ENCODE measurements at regions not wholly inside any gene's neighbourhood (a gene's known extent, or its start where the extent isn't known, plus 50 kb on each side); places are given as distances from the start of the nearest gene placed in this dataset.
"Not testable (repeated sequence)": the region's sequence is repeated elsewhere in the genome, so short reads cannot be mapped to it uniquely, and the experiment has no call there.

DNA sequence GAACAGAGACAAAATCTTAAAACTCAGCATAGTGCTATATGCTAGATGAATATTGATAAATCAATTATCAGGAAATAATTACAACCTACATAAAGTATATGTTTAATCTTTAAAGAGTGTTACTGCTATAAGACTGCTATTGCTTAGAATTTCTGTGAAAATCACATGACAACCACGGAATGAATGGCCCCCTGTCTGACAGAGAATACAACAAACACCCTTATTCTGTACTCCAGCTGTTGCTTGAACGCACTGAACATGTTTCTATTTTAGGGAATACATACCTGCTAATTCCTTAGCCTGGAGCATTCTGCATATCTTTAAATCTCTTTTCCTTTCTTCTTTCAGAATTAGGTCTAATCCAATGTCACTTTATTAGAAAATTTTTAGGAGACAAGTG, 452.4 kb upstream of the PHF14 start:
- H3K9me3 ChIP-seq (ENCODE audit: control insufficient read depth in 4 of 4, insufficient read depth in 3 of 4, low read length in 3 of 4): peaks cover 0 to 5% (median 0%) of the 10 kb centered on the region in 4 donors
- H3K9ac ChIP-seq (ENCODE audit: insufficient read depth in 1 of 2, low read length in 2 of 2): no peak overlapping the region
- TF ChIP-seq, protein P1, sequence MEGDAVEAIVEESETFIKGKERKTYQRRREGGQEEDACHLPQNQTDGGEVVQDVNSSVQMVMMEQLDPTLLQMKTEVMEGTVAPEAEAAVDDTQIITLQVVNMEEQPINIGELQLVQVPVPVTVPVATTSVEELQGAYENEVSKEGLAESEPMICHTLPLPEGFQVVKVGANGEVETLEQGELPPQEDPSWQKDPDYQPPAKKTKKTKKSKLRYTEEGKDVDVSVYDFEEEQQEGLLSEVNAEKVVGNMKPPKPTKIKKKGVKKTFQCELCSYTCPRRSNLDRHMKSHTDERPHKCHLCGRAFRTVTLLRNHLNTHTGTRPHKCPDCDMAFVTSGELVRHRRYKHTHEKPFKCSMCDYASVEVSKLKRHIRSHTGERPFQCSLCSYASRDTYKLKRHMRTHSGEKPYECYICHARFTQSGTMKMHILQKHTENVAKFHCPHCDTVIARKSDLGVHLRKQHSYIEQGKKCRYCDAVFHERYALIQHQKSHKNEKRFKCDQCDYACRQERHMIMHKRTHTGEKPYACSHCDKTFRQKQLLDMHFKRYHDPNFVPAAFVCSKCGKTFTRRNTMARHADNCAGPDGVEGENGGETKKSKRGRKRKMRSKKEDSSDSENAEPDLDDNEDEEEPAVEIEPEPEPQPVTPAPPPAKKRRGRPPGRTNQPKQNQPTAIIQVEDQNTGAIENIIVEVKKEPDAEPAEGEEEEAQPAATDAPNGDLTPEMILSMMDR (IDR thresholded peaks at IDR 0.05; ENCODE audit: control extremely low read depth, extremely low read depth): no peak
- H3K4me3 ChIP-seq: no peak overlapping the region
- no peak overlapping the region for H3K27ac ChIP-seq (ENCODE audit: low read depth in 1 of 2, low read length in 1 of 2)
- WGBS, 2 donors: 50 to 57% methylated on average over 2 of the region's 2 CpGs
- no peaks in the 10 kb centered on the region for H3K27me3 ChIP-seq (ENCODE audit: control insufficient read depth in 3 of 3, insufficient read depth in 3 of 3, low read length in 2 of 3)
- no peak for ATAC-seq (ENCODE audit: insufficient read depth, low FRiP score)
- no peaks in the 10 kb centered on the region for H3K36me3 ChIP-seq (ENCODE audit: control insufficient read depth in 4 of 4, insufficient read depth in 4 of 4, low read length in 4 of 4)
- H3K4me1 ChIP-seq (ENCODE audit: control insufficient read depth in 5 of 5, insufficient read depth in 5 of 5, low read length in 5 of 5): no peaks in the 10 kb centered on the region
- DNase-seq: no peak

DNA sequence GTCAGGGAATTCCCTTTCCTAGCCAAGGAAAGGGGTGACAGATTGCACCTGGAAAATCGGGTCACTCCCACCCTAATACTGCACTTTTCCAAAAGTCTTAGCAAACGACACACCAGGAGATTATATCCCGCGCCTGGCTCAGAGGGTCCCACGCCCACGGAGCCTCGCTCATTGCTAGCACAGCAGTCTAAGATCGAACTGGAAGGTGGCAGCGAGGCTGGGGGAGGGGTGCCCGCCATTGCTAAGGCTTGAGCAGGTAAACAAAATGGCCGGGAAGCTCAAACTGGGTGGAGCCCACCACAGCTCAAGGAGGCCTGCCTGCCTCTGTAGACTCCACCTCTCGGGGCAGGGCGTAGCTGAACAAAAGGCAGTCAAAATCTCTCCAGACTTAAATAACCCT, 440.2 kb upstream of the PHF14 start:
- not testable (repeated sequence) for H3K4me3 ChIP-seq; ATAC-seq (ENCODE audit: insufficient read depth, low FRiP score); H3K27ac ChIP-seq (ENCODE audit: low read depth in 1 of 2, low read length in 1 of 2); H3K4me1 ChIP-seq (ENCODE audit: control insufficient read depth in 5 of 5, insufficient read depth in 5 of 5, low read length in 5 of 5); H3K9me3 ChIP-seq (ENCODE audit: control insufficient read depth in 4 of 4, insufficient read depth in 3 of 4, low read length in 3 of 4); H3K36me3 ChIP-seq (ENCODE audit: control insufficient read depth in 4 of 4, insufficient read depth in 4 of 4, low read length in 4 of 4); H3K9ac ChIP-seq (ENCODE audit: insufficient read depth in 1 of 2, low read length in 2 of 2); DNase-seq; H3K27me3 ChIP-seq (ENCODE audit: control insufficient read depth in 3 of 3, insufficient read depth in 3 of 3, low read length in 2 of 3)
- WGBS, 2 donors: 85 to 93% methylated on average over 13 of the region's 13 CpGs

DNA sequence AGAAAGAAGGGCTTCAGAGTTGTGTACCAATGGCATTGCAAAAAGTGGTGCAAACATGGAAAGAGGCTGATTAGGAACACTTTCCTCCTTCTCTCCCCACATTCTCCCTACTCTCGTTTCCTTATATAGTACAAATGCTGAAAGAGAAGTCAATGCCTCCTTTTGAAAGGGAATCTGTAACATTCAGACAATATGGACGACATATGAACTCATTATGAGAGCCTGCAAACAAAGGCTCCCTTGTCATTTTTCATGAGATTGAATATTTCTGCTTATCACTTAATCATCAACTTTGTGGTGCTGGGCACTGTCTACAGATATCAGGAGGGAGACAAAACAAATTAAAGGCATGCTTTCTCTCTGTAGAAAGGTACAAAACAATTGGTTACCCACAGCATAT, 437.1 kb upstream of the PHF14 start:
- H3K27ac ChIP-seq (ENCODE audit: low read depth in 1 of 2, low read length in 1 of 2): no peak overlapping the region
- peaks cover 0 to 3% (median 0%) of the 10 kb centered on the region in 4 donors for H3K9me3 ChIP-seq (ENCODE audit: control insufficient read depth in 4 of 4, insufficient read depth in 3 of 4, low read length in 3 of 4)
- ATAC-seq (ENCODE audit: insufficient read depth, low FRiP score) (no peak), DNase-seq (no peak)
- TF ChIP-seq, protein P1 (IDR thresholded peaks at IDR 0.05; ENCODE audit: control extremely low read depth, extremely low read depth): no peak
- no peak overlapping the region for H3K9ac ChIP-seq (ENCODE audit: insufficient read depth in 1 of 2, low read length in 2 of 2)
- H3K36me3 ChIP-seq (ENCODE audit: control insufficient read depth in 4 of 4, insufficient read depth in 4 of 4, low read length in 4 of 4): no peaks in the 10 kb centered on the region
- H3K4me1 ChIP-seq (ENCODE audit: control insufficient read depth in 5 of 5, insufficient read depth in 5 of 5, low read length in 5 of 5): no peaks in the 10 kb centered on the region
- WGBS, 2 donors: 25 to 65% methylated on average over 2 of the region's 2 CpGs
- no peaks in the 10 kb centered on the region for H3K27me3 ChIP-seq (ENCODE audit: control insufficient read depth in 3 of 3, insufficient read depth in 3 of 3, low read length in 2 of 3)
- H3K4me3 ChIP-seq: no peak overlapping the region

DNA sequence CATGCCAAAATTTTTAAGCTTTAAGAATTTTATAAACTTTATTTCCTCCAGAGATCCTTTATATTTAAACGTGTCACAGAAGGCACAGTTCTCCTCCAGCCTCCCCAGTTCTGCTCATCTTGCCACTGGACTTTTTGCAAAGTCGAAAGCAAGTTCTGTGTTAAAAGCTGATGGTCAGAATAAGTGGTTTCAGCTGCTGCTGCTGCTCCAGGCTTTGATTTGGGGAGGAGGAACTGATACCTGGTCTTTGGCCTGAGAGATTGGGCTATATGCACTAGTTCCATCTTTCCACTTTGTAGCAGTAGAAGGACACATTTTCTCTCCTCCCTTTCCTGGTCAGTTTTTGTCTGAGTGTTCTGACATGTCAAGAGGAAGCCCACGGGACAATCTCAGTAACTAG, 435.9 kb upstream of the PHF14 start:
- no peak overlapping the region for H3K4me3 ChIP-seq
- TF ChIP-seq, protein P1 (IDR thresholded peaks at IDR 0.05; ENCODE audit: control extremely low read depth, extremely low read depth): no peak
- H3K9me3 ChIP-seq (ENCODE audit: control insufficient read depth in 4 of 4, insufficient read depth in 3 of 4, low read length in 3 of 4): peaks cover 0 to 3% (median 0%) of the 10 kb centered on the region in 4 donors
- DNase-seq: no peak
- no peaks in the 10 kb centered on the region for H3K36me3 ChIP-seq (ENCODE audit: control insufficient read depth in 4 of 4, insufficient read depth in 4 of 4, low read length in 4 of 4)
- H3K27me3 ChIP-seq (ENCODE audit: control insufficient read depth in 3 of 3, insufficient read depth in 3 of 3, low read length in 2 of 3): no peaks in the 10 kb centered on the region
- H3K4me1 ChIP-seq (ENCODE audit: control insufficient read depth in 5 of 5, insufficient read depth in 5 of 5, low read length in 5 of 5): no peaks in the 10 kb centered on the region
- ATAC-seq (ENCODE audit: insufficient read depth, low FRiP score): no peak
- 65 to 77% methylated on average over 3 of the region's 3 CpGs for WGBS, 2 donors
- H3K27ac ChIP-seq (ENCODE audit: low read depth in 1 of 2, low read length in 1 of 2): no peak overlapping the region
- H3K9ac ChIP-seq (ENCODE audit: insufficient read depth in 1 of 2, low read length in 2 of 2): no peak overlapping the region
